Mammary epithelial cell (primary cell): ENCODE measurements at regions not wholly inside any gene's neighbourhood (a gene's known extent, or its start where the extent isn't known, plus 50 kb on each side); places are given as distances from the start of the nearest gene placed in this dataset.

ENCODE experiments used
- CTCF ChIP-seq, 2 donors: IDR thresholded peaks in 1 of 2; conservative IDR thresholded peaks in 1 of 2; 2 replicates each; pipeline ENCODE4 v1.5.1; 2011 to 2012; ENCODE audit warnings: inconsistent platforms in 2 of 2, low read length in 2 of 2, mild to moderate bottlenecking in 2 of 2, control low read depth in 1 of 2, low read depth in 1 of 2; ENCODE audit not compliant: insufficient read depth in 1 of 2; ENCODE audit errors: extremely low read depth in 1 of 2
- EZH2 ChIP-seq: IDR thresholded peaks from 2 replicates; pipeline ENCODE4 v1.6.1; 2012; ENCODE audit warnings: low read length, inconsistent platforms, borderline replicate concordance

GRCh38 chr2:13006829-13007717 lies 290.3 kb downstream of the TRIB2 start:
- peak; percentile 63 to 81 for TF ChIP-seq CTCF (conservative IDR thresholded peaks at IDR 0.05 in 1 of 2, IDR thresholded peaks at IDR 0.05 in 1 of 2; ENCODE audit: extremely low read depth in 1 of 2, insufficient read depth in 1 of 2, low read depth in 1 of 2, low read length in 2 of 2)
- no peak for TF ChIP-seq EZH2
